Activated CD4-positive, alpha-beta T cell treated with anti-CD3 and anti-CD28 coated beads, Interleukin-2, Interleukin-4, amounts not matched to agents 100 ng/mL and 50 ng/mL, durations not matched to agents 16 hours and 8 hours (primary cell): ENCODE measurements at regions not wholly inside any gene's neighbourhood (a gene's known extent, or its start where the extent isn't known, plus 50 kb on each side); places are given as distances from the start of the nearest gene placed in this dataset.

ENCODE experiments used
- DNase-seq: peaks from one replicate; pipeline ENCODE4 v3.0.0-alpha.2; 2020; ENCODE audit warnings: low spot score

DNA sequence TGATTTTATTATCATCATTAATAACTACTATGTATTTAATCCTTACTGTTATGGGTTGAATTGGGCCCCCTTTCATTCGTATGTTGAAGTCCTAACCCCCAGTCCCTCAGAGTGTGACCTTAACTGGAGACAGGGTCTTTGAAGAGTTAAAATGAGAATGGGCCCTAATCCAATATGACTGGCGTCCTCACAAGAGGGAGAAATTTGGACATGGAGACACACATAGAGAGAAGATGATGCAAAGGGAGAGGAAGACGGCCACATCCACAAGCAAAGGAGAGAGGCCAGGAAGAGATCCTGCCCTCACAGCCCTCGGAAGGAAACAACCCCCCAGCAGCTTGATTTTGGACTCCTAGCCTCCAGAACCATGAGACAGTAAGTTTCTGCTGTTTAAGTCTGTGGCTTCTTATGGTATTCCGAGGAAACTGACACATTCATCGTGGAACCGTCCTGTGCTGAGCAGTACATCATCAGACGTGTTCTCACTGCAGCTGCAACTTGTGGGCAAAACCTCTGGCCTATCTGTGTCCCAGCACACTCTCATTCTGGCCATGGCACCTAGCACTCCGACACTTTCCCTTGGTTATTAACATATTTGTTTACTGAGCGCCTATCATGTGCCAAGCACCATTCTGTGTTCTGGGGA lies 127.6 kb downstream of the SLC38A6 start:
- no peak for DNase-seq

- DNase-seq, result no peak
Observed at GRCh38 chr14:61107869-61108493, 126.9 kb downstream of the SLC38A6 start.

DNA sequence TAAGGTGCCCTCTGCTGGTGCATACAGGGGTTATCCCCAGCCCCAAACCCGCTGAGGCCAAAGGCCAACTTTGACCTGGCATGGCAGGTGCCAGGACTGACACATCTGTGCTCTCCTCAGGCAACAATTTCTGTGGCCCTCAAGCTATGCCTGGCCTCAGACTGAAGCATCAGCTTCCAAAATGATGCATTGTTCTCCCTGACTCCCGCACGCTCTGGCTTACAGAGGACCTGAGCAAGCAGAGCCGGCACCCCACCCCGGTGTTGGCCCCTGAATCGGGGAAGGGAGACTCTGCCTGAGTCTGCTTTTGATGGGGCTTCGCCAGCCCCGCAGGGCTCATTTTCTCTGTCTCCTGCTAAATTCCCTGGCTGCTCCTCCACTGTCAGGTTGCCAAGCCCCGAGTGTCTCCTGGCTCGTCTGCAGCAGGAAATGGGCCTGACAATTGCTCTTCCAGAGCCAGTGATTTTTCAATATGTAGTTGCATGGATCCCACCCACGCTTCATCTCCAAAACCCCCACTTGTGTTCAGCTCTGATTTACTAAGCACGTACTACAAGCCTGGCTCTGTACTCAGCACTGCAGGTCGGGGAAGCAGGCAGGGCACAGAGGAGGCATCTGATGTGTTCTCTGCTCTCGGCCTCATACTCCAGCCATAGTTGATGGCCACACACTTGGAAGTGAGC lies 126.1 kb downstream of the SLC38A6 start:
- no peak for DNase-seq

DNA sequence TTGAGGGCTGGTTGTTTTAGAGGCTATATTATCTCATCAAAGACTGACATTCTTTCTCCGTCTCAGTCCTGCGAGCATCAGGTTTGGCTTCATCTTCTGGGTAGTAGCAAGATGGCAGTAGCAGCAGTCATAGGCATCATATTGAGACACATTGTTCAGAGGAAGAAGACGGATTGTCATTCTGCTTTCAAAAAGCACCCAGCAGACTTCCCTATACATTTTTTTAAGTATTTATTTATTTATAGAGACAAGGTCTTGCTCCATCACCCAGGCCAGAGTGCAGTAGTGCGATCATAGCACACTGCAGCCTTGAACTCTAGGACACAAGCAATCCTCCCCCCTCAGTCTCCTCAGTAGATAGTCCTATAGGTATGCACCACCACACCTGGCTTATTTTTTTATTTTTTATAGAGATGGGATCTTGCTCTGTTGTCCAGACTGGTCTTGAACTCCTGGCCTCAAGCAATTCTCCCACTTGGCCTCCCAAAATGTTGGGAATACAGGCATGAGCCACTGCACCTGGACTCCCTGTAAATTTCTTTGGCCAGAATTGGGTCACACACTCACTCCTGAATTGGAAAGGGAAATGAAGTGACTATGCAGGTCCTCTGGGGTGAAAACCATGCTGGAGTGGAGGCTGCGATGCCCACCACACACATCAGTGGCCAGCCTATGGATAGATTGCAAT lies 125.4 kb downstream of the SLC38A6 start:
- no peak for DNase-seq

GRCh38 chr14:61104358-61104757 lies 123.3 kb downstream of the SLC38A6 start:
- no peak for DNase-seq

DNA sequence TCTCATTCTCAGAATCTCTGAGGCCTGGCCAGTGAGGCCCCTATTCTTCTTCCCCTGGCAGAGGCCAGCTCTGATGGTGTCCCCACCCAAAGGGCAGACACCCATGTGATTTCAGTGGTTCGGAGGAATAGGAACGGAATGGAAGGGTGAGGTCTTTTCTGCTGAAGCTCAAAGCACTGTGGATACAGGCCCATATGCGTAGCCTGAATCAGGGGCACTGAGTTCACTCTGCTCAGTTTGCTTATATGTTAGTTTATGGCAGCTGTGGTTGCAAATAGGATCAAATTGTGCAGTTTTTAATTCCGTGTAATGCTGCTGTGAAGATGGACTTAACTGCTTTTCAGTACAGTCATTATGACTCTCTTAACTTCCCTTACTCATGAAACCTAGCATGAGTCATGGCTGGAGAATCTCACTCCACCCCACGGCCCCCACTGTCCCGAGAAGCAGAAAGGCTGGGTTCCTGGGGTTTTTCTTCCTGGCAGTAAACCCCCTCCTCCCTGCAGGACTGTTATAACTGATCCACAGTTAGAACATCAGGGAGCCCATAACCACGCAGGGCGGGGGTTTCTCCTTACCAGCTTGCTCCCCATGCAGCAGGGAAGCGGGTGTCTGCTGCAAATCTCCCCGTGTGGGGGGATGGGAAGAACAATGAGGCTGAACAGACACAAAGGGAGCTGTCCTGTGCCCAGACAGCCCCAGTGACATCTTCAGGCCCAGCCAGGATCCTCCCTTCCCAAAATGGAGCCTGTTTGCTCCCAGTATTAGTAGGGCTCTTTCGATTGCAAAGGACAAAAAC lies 122.7 kb downstream of the SLC38A6 start:
- peak; percentile 85 for DNase-seq

GRCh38 chr14:61102549-61103466 lies 121.8 kb downstream of the SLC38A6 start:
- no peak for DNase-seq
